Middle frontal gyrus (tissue), 1 donor: ENCODE measurements at regions not wholly inside any gene's neighbourhood (a gene's known extent, or its start where the extent isn't known, plus 50 kb on each side); places are given as distances from the start of the nearest gene placed in this dataset.

Experiments
- DNase-seq: peaks from one replicate; pipeline ENCODE4 v3.0.0-alpha.2; 2015; ENCODE audit warnings: low spot score; ENCODE audit errors: extremely low spot score

DNA sequence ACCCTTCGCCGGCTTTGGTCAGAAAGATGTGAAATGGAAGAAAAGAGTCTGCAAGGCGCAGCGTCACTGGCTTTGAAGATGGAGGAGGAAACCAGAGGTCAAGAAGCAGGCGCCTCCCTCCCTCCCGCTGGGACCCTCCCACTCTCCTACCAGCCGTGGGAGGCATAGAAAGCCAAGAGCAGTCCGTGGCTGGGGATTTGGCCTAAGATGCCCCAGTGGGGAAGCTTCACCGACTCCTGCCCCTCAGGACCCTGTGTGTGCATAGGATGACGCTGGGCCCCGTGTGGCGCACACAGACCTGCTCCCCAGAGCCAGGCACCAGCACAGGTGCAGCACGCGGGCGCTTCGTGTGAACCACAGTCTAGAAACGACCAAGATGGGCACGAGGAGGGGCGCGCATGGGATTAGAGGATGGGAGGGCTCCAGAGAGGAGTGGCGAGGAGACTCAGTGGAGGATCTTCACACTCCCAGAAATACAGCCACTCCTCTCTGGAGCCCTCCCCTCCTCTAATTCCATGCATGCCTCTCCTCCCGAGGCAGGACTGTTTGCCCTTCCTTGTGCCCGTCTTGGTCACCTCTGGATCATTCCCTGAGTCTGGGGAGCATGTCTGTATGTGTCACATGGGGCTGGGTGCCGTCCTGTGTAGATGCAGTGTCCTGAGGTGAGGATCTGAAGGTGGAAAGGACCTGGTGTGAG lies 194.3 kb downstream of the TEX29 start:
- no peak for DNase-seq

DNA sequence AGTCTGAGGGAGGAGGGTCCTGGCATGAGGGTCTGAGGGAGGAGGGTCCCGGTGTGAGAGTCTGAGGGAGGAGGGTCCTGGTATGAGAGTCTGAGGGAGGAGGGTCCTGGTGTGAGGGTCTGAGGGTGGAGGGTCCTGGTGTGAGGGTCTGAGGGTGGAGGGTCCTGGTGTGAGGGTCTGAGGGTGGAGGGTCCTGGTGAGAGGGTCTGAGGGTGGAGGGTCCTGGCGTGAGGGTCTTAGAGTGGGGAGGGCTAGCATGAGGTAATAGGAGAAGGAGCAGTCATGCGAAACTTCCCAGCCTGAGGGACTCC lies 194.8 kb downstream of the TEX29 start:
- DNase-seq: no peak

DNA sequence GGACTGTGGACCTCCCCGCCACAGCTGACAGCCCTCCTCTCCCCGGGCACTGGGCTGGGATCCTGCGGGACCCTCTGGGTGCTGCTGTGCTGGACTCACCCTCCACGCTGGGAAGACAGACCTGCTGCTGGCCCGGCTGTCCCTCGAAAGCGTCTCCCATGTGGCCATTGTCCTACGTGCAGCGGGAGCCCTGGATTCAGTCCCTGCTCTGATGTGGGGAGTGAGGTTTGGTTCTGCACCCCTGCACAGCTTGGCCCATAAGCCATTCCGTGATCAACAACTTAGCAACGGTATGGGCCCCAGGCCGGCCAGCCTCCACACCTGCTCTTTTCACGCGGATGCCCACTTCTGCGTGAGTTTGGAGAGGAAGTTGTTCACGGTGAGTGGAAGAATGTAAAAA lies 195.2 kb downstream of the TEX29 start:
- DNase-seq: no peak

DNA sequence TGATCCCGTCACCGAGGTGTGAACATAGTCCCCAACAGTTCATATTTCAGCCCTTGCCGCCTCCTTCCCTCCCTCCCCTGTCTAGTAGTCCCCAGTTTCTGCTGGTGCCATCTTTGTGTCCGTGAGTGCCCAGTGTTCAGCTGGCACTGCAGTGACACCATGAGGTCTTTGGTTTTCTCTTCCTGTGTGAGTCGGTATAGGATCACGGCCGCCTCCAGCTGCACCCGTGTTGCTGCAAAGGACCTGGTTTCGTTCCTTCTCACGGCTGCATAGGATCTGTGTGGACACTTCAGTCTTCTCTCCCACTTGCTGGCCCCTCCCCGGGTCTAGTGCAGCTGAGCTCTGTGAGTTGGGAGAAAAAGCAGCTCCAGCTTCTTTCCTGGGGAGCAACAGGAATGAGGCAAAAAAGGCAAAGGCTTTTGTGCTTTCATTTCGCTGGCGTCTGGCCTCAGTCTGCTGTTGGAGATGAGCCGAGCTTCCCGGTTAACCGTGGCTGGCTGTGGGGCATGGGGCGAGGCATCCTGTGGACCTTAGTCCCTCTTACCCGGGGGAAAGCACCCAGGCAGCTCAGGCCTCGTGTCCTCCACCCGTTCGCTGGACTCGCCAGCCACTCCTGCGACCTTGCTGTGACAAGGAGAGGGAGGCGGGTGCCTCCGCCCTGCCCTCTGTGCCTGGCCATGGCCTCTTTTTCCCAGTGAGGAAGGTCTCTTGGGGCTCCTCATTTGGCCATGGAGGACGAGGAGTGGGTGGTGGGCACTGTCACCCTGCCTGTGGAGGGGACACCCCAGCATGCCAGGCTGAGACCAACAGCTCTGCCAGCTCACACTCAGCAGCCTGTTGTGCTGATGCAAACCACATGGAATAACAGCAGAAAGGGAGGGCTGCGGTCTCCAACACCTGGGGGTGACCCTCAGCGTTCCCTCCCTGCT lies 196.5 kb downstream of the TEX29 start:
- no peak for DNase-seq

DNA sequence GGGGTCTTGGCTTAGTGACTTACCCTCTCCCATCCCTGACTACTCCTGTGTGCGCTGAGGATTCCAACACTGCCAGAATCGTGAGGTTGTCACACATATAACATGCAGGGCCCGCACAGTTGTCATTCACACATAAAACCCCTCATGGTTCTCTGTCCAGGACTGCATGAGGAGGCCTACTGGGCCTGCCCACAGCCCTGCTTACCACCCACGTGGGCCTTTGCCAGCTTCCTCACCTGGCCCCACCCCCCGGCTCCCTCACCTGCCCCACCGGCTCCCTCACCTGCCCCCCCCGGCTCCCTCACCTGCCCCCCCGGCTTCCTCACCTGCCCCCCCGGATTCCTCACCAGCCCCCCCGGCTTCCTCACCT lies 197.2 kb downstream of the TEX29 start:
- no peak for DNase-seq

DNA sequence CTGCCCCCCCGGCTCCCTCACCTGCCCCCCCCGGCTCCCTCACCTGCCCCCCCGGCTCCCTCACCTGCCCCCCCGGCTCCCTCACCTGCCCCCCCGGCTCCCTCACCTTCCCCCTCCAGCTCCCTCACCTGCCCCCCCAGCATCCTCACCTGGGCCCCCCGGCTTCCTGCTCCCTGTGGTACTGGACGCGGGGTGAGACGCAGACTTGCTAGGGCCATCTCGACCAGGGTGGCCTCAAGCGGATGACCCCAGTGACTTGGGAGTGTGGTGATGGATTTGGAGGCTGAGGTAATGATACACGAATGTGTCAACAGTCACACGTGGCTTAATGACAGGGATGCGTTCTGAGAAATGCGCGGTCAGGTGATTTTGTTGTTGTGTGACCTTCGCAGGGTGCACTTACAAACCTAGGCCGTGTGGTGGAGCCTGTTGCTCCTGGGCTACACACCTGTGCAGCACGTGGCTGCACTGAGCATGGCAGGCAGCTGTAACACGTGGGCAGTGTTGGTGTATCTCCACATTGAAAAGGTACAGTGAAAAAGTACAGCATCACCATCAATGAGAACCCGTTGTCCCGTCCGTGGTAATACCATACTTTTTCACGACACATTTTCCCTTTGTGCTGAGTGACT lies 197.8 kb downstream of the TEX29 start:
- DNase-seq: no peak

DNA sequence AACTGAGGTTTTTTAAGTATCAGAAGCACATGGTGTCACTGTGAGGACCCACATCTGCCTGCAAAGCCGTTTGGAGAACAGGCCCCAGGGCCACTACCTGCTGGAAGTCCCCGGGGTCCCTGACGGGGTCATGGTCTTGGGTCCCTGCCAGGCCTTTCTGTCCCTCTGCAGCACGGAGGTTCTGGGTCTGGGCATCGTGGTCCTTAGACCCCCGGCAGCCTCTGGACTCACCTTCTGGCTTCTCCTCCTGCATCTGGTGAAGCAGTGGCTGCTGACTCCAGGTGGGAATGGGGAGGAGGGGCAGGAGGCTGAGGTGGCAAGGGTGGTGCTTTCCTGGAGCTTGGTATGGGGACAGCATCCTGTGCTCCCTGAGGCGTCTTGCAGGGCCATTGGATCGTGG lies 198.6 kb downstream of the TEX29 start:
- no peak for DNase-seq

DNA sequence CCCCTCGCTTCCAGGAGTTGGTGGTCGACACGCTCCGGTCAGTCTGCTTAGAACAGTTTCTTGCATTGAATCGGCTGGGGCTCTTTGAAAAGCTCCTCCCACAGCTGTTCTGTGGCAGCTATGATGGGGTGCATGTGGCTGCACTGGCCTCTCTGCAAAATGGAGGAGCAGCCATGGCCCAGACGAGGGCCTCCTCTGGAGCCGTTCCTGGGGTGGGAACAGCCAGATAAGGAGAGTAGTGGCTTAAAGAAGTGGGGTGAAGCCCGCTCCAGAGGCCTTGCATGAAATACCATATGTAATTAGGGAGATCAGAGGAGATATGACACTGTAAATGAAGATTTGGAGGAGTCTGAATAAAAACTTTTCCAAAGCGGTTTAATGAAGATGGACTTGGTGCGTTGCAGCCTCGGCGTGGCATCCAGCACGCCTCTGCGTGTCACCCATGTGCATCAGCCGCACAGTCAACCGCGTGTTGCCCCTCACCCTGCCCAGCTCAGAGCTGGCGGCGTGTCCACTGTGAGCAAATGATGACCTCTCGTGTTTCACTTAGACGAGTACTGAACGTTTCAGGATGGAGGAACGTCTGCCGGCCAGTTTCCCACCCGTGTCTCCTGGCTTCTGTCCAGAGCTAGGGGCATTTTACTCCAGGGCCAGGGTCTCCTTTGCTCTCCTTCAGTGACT lies 199.2 kb downstream of the TEX29 start:
- no peak for DNase-seq

DNA sequence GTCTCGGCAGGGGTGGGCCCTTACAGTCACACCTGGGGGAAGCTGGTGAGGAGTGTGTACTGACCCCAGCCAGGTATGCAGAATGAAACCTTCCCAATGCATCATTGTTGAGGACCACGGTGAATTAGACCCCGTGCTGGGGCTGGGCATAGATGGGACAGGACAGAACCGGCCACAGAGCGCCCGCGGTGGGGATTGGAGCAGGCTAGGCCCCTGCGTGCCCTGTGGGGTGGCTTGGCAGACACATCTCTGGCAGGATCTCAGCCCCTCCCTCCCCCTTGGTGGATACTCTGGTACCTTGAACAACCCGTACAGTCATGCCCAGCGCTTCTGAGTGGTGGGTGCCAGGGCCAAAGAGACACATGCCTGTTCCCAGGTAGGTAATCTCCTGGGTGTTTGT lies 200.6 kb downstream of the TEX29 start:
- no peak for DNase-seq

DNA sequence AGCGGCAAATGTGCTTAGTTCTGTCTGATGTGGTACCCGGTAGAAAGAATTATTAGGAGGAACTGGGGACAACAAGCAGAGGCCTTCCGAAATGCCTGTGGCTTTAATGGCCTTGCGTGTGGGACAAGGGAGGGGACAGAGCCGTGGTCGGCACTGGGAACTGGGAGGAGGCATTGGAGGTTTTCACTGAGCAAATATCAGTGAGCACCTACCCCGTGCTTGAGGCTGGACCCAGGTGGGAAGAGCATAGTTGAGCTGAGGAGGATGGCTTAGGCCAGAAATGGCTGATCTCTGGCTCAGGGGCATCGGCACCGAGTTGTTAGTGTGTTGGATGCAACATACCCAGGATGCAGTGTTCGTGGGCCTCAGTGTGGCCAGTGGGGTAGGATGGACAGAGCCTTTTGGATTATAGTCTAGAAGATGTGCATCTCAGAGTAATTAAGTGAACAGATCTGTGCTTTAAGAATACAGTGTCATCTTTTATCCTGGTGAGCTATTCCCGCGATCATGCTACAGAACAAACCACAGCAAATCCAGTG lies 201.3 kb downstream of the TEX29 start:
- DNase-seq: no peak

DNA sequence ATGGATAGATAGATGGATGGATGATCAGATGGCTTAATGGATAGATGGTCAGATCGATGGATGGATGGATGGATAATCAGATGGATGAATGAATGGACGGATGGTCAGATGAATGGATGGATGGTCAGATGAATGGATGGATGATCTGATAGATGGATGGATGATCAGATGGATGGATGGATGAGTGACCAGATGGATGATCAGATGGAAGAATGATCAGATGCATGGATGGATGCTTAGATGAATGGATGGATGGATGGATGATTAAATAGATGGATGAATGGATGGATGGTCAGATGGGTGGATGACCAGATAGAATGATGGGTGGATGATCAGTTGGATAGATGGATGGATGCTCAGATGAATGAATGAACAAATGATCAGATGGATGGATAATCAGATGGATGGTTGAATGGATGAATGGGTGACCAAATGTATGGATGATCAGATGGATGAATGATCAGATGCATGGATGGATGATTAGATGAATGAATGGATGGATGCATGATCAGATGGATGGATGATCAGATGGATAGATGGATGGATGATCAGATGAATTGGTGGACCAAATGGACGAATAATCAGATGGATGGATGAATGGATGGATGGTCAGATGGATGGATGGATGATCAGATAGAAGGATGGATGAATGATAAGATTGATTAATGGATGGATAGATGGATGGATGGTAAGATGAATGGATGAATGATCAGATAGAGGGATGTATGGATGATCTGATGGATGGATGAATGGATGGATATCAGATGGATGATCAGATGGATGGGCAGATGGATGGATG lies 205.1 kb downstream of the TEX29 start:
- no peak for DNase-seq

DNA sequence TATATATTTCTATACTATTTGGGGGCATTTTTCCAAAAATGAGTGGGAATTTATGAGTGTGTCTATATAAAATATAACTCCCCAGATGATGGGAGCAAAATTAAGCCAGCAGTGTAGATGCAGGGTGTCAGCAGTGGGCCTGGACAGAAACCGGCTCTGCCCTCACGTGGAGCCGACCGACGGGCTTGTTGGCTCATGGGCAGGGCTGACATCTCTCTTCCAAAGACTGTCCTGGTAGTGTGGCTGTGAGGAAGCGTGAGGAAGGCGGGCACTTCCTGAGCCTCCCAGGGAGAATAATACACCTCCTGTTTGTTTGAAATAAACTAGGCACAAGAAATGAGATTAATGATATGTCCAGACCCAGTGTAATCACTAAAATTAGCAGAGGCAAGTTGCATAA lies 206.5 kb downstream of the TEX29 start:
- no peak for DNase-seq

DNA sequence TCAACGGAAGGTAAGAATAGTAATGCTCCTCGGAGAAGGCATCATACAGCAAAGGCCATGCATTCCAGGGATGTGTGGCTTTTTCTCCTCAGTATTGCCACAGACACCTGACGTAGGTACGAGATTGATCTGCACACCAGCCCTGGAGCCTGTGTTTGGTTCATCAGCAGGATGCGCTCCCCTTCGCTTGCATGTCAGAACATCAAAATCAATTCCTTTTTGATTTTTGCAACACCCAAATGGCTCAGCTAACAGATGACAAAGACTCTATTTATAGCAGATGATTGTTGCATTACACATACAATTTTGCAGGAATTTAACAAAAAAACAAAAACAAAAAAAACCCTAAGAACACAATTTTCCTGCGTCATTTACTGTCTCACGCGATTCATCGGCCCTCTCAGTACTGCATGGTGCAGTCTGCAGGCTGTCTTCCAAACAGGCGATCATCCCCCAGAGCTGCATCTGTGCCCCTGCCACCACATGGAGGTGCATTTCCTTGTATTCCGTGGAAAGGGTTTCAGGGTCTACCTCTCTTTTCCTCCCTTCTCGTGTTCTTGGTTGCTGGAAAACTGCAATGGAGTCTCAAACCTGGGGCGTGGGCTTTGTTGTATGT lies 207.3 kb downstream of the TEX29 start:
- no peak for DNase-seq

DNA sequence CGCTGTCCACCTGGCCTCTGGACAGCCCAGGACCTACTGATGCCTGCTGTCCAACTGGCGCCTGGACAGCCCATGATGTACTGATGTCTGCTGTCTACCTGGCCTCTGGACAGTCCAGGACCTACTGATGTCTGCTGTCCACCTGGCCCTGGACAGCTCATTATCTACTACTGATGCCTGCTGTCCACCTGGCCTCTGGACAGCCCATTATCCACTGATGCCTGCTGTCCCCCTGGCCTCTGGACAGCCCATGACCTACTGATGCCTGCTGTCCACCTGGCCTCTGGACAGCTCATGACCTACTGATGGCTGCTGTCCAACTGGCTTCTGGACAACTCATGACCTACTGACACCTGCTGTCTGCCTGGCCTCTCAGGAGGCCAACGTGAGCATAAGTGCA lies 208.1 kb downstream of the TEX29 start:
- DNase-seq: no peak

DNA sequence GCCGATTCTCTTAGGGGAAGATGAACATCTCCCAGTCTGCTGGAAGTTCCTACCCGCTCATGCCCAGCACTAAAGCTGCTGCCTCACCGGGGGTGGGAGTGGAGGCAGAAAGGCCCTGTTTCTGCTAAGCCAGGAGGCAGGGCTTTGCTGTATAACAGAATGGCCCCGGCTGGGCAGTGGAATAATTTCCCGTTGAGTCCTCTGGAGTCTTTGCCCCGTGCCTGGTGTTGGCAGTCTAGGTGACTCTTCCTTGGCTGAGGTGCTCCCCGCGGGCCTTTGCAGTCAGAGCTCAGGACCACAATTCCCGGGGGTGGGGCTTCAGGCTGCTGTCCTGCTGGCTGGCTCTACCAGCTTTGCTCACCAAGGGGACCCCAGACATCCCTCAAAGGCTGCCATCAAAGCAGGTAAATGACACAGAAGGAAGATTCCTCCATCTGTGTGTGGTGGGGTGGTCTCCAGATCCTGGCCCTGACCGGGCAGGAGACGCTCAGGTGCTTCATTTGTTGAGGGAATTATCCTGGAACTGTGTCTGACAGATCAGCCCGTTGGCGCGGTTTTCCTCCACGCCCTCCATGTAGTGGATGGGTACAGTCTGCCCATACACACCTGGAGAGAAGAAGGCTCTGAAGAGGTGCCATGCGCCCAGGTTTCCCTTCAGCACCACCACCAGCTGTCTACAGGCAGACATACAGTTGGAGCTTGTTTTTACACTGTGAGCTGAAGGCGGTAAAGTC lies 209.9 kb downstream of the TEX29 start:
- no peak for DNase-seq

DNA sequence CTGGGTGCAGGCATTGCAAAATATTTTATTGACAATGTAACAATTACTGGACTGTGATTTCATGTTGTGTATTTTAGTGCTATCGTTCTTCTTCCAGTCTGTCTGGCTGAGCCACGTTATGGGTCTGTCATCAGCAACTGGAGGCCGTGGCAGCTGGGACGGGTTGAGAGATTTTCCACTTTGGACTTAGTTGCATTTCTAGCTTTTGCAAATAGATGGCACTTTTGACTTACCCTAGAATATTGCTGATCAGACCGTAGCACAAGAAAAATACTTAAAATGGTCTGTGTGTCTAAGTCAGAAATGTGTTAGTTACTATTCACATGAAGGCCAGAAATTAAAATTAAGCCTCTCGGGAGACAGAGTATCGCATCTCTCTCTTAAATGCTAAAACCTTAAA lies 211.1 kb downstream of the TEX29 start:
- DNase-seq: peak; percentile 30

DNA sequence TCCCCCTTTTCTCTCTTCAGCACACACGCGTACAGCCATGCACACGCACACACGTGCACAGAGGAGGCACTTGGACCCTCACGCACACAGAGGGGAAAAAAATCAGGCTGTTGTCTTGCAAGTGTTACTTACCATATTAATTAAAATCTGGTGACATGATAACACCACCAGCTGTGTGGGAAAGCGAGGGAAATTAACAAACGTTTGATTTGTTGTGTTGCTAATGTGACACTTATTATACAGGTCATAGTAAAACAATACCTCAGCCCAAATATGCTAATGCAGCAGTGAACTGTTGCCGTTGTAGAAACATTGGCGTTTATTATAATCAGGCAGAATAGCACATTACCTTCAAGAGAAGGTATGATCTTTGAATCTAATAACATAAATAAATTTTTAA lies 211.7 kb downstream of the TEX29 start:
- no peak for DNase-seq

DNA sequence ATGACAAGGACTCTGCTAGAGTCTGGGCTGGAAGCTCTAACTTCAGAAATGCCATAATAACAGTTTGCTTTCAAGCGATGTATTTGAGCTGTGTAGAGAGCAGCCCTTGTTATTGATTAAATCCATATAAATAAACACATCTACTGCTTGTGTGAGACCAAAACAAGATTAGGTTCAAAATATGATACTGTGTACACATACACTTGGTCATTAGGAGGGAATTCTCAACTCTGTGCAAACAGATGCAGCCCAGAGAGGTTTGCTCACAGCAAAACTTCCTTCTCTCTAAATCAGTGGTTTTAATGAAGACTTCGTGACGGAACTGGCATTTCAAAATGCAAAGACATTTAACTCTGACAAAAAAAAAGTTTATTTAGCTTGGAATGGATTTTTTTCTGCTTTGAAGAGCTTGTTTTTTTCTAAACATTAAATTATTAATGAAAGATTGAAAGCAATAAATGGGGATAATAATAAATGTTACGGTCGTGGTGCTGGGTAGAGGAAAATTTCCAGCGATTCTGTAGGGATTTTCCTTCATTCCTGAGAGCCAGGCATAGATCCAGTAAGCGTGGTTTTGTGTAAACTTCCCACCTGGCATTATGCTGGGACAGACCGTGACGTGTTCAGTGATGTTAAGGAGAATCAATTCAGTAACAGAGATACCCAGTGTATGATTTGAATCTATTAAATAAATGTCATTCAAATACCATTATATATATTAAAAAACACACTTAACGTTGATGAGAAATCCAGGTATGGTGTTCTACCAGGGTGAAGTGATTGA lies 213.7 kb downstream of the TEX29 start:
- no peak for DNase-seq
